HEK293 (cell line): ENCODE measurements at regions not wholly inside any gene's neighbourhood (a gene's known extent, or its start where the extent isn't known, plus 50 kb on each side); places are given as distances from the start of the nearest gene placed in this dataset.

Experiments used
- ZBTB1 ChIP-seq: fragments of 450-650 bp; formaldehyde crosslinking; IDR thresholded peaks from 2 replicates; pipeline ENCODE4 v1.5.1; 2016; ENCODE audit warnings: missing biosample characterization, missing genetic modification characterization
- ZNF140 ChIP-seq: fragments of 450-650 bp; formaldehyde crosslinking; IDR thresholded peaks from 2 replicates; pipeline ENCODE4 v1.5.1; 2016; ENCODE audit warnings: missing biosample characterization, missing genetic modification characterization
- ZNF768 ChIP-seq: fragments of 450-650 bp; formaldehyde crosslinking; IDR thresholded peaks from 2 replicates; pipeline ENCODE4 v1.5.1; 2018; ENCODE audit warnings: missing biosample characterization, mild to moderate bottlenecking, missing genetic modification characterization
- TF ChIP-seq, protein P1 (sequence below): fragments of 450-650 bp; formaldehyde crosslinking; IDR thresholded peaks from 2 replicates; pipeline ENCODE4 v1.5.1; 2016; ENCODE audit warnings: missing biosample characterization, missing genetic modification characterization
- TF ChIP-seq, protein P2 (sequence below): fragments of 450-650 bp; formaldehyde crosslinking; IDR thresholded peaks from 2 replicates; pipeline ENCODE4 v1.5.1; 2016; ENCODE audit warnings: missing biosample characterization, missing genetic modification characterization

DNA sequence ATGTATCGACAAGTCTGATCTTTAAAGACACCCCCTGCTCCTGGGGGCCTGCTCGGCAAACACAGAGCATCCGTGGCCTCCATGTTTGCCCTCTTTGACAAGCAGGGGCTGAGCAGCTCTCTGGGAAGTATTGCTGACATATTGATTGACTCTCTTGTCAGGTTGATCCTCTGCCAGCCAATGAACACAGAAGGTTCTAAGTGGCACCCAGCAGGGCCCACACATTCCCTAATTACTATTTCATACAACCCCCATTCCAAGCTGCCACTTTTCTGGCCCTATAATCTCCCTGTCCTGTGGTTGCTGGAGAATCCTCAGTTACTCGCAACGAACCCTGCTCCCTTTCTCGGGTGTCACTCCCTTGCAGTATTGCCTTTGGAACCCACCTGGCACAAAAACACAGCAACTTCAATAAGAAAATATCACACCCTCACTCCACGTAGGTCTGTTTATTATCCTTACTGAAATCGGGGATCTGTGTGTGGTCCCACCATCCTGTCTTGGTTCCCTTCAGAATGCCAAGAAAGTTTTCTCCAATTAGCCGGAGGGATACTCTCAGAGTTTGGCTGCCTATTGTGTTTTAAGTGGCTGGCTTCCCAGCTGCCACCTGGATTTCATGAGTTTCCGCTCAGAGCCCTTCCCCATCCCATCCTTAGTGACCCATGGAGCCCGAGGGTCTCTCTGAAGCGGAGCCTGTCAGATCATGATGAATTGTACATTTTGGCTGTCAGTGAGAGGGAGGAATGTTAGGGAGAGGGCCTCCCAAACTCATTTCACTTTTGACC, 249.0 kb upstream of the WWC1 start:
- TF ChIP-seq, protein P1, sequence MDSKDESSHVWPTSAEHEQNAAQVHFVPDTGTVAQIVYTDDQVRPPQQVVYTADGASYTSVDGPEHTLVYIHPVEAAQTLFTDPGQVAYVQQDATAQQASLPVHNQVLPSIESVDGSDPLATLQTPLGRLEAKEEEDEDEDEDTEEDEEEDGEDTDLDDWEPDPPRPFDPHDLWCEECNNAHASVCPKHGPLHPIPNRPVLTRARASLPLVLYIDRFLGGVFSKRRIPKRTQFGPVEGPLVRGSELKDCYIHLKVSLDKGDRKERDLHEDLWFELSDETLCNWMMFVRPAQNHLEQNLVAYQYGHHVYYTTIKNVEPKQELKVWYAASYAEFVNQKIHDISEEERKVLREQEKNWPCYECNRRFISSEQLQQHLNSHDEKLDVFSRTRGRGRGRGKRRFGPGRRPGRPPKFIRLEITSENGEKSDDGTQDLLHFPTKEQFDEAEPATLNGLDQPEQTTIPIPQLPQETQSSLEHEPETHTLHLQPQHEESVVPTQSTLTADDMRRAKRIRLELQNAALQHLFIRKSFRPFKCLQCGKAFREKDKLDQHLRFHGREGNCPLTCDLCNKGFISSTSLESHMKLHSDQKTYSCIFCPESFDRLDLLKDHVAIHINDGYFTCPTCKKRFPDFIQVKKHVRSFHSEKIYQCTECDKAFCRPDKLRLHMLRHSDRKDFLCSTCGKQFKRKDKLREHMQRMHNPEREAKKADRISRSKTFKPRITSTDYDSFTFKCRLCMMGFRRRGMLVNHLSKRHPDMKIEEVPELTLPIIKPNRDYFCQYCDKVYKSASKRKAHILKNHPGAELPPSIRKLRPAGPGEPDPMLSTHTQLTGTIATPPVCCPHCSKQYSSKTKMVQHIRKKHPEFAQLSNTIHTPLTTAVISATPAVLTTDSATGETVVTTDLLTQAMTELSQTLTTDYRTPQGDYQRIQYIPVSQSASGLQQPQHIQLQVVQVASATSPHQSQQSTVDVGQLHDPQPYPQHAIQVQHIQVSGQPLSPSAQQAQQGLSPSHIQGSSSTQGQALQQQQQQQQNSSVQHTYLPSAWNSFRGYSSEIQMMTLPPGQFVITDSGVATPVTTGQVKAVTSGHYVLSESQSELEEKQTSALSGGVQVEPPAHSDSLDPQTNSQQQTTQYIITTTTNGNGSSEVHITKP (tag by site-specific recombination), result no peak
- TF ChIP-seq ZNF140, result no peak
- TF ChIP-seq, protein P2, sequence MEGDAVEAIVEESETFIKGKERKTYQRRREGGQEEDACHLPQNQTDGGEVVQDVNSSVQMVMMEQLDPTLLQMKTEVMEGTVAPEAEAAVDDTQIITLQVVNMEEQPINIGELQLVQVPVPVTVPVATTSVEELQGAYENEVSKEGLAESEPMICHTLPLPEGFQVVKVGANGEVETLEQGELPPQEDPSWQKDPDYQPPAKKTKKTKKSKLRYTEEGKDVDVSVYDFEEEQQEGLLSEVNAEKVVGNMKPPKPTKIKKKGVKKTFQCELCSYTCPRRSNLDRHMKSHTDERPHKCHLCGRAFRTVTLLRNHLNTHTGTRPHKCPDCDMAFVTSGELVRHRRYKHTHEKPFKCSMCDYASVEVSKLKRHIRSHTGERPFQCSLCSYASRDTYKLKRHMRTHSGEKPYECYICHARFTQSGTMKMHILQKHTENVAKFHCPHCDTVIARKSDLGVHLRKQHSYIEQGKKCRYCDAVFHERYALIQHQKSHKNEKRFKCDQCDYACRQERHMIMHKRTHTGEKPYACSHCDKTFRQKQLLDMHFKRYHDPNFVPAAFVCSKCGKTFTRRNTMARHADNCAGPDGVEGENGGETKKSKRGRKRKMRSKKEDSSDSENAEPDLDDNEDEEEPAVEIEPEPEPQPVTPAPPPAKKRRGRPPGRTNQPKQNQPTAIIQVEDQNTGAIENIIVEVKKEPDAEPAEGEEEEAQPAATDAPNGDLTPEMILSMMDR (tag by site-specific recombination), result no peak
- TF ChIP-seq ZNF768 (tag by site-specific recombination), result no peak
- no peak for TF ChIP-seq ZBTB1 (tag by site-specific recombination)
